Osteocyte (in vitro differentiated cells): ENCODE measurements at regions not wholly inside any gene's neighbourhood (a gene's known extent, or its start where the extent isn't known, plus 50 kb on each side); places are given as distances from the start of the nearest gene placed in this dataset.

ENCODE experiments used
- DNase-seq: peaks from one replicate; pipeline ENCODE4 v3.0.0; 2021; ENCODE audit warnings: mixed read lengths; ENCODE audit not compliant: unreplicated experiment; ENCODE audit errors: extremely low spot score
- H3K27ac Mint-ChIP-seq: one replicate; pipeline ENCODE4 v1.8.0; 2021; ENCODE audit warnings: mild to moderate bottlenecking, mixed read lengths; ENCODE audit not compliant: unreplicated experiment
- H3K27me3 Mint-ChIP-seq: one replicate; pipeline ENCODE4 v1.8.0; 2021; ENCODE audit warnings: mixed read lengths; ENCODE audit not compliant: unreplicated experiment
- H3K36me3 Mint-ChIP-seq: one replicate; pipeline ENCODE4 v1.8.0; 2021; ENCODE audit warnings: mixed read lengths; ENCODE audit not compliant: unreplicated experiment
- H3K4me1 Mint-ChIP-seq: one replicate; pipeline ENCODE4 v1.8.0; 2021; ENCODE audit warnings: mixed read lengths; ENCODE audit not compliant: unreplicated experiment
- H3K4me3 Mint-ChIP-seq: one replicate; pipeline ENCODE4 v1.8.0; 2021; ENCODE audit warnings: mild to moderate bottlenecking, moderate library complexity, mixed read lengths; ENCODE audit not compliant: unreplicated experiment
- H3K9me3 Mint-ChIP-seq: one replicate; pipeline ENCODE4 v1.8.0; 2021; ENCODE audit warnings: mixed read lengths; ENCODE audit not compliant: unreplicated experiment
- CTCF ChIP-seq: fragments of 200-600 bp; sonication (generic); IDR thresholded peaks from 2 replicates; pipeline ENCODE4 v1.5.0; 2021; ENCODE audit warnings: antibody characterized with exemption, mild to moderate bottlenecking, moderate library complexity

GRCh38 chr11:90784241-90784814 lies 561.5 kb upstream of the CHORDC1 start:
- Mint-ChIP-seq H3K9me3 (peaks cover 10% of the 10 kb centered on the region), H3K4me3 (no peak overlapping the region), H3K27me3 (no peaks in the 10 kb centered on the region), H3K36me3 (no peaks in the 10 kb centered on the region), H3K4me1 (no peaks in the 10 kb centered on the region), H3K27ac (no peak overlapping the region)
- TF ChIP-seq CTCF: no peak
- DNase-seq: no peak

- TF ChIP-seq CTCF: no peak
- H3K27ac Mint-ChIP-seq: no peak overlapping the region
- no peaks in the 10 kb centered on the region for H3K4me1 Mint-ChIP-seq
- no peaks in the 10 kb centered on the region for H3K27me3 Mint-ChIP-seq
- peaks cover 6% of the 10 kb centered on the region for H3K9me3 Mint-ChIP-seq
- DNase-seq: no peak
- H3K4me3 Mint-ChIP-seq: no peak overlapping the region
- H3K36me3 Mint-ChIP-seq: no peaks in the 10 kb centered on the region
These were observed 560.3 kb upstream of the CHORDC1 start for GRCh38 chr11:90783111-90783510.

GRCh38 chr11:90779098-90779497 lies 556.2 kb upstream of the CHORDC1 start:
- TF ChIP-seq CTCF: no peak
- no peak overlapping the region for H3K27ac Mint-ChIP-seq
- H3K36me3 Mint-ChIP-seq: no peaks in the 10 kb centered on the region
- no peak for DNase-seq
- H3K27me3 Mint-ChIP-seq: no peaks in the 10 kb centered on the region
- H3K4me1 Mint-ChIP-seq: no peaks in the 10 kb centered on the region
- H3K9me3 Mint-ChIP-seq: no peaks in the 10 kb centered on the region
- H3K4me3 Mint-ChIP-seq: no peak overlapping the region

GRCh38 chr11:90775567-90776165 lies 552.8 kb upstream of the CHORDC1 start:
- H3K4me3 Mint-ChIP-seq: no peak overlapping the region
- H3K27me3 Mint-ChIP-seq: no peaks in the 10 kb centered on the region
- H3K4me1 Mint-ChIP-seq: no peaks in the 10 kb centered on the region
- H3K36me3 Mint-ChIP-seq: no peaks in the 10 kb centered on the region
- no peaks in the 10 kb centered on the region for H3K9me3 Mint-ChIP-seq
- no peak for DNase-seq
- no peak for TF ChIP-seq CTCF
- no peak overlapping the region for H3K27ac Mint-ChIP-seq

- H3K4me3 Mint-ChIP-seq: no peak overlapping the region
- H3K4me1 Mint-ChIP-seq: no peaks in the 10 kb centered on the region
These were observed 552.1 kb upstream of the CHORDC1 start for GRCh38 chr11:90774727-90775566.

More at GRCh38 chr11:90774727-90775566, 552.1 kb upstream of the CHORDC1 start:
- Mint-ChIP-seq H3K27me3 (no peaks in the 10 kb centered on the region), H3K27ac (no peak overlapping the region), H3K36me3 (no peaks in the 10 kb centered on the region), H3K9me3 (no peaks in the 10 kb centered on the region)
- DNase-seq: no peak
- TF ChIP-seq CTCF: no peak
